Fibroblast of peridontal ligament (primary cell): ENCODE measurements at regions not wholly inside any gene's neighbourhood (a gene's known extent, or its start where the extent isn't known, plus 50 kb on each side); places are given as distances from the start of the nearest gene placed in this dataset.

Experiments
- DNase-seq: peaks from one replicate; pipeline ENCODE4 v3.0.0-alpha.2; 2010; ENCODE audit errors: extremely low read depth

DNA sequence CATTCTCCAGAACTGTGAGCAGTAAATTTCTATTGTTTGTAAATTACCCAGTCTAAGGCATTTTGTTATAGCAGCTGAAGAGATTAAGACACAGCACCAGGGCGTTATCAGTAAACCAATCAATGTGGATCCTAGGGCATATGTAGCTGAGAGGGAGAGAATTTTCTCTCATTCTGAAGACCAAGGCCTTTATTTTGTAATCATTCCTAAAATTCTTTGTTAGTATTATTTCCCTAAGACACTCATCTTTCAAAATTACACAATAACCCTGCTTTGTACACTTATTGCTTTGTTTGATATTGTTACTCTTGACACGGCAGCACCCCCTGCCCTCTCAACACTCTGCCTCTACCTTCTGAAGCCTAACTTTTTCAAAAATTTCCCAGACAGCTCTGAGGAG, 419.1 kb downstream of the SLC4A3 start:
- peak; percentile 33 for DNase-seq

DNA sequence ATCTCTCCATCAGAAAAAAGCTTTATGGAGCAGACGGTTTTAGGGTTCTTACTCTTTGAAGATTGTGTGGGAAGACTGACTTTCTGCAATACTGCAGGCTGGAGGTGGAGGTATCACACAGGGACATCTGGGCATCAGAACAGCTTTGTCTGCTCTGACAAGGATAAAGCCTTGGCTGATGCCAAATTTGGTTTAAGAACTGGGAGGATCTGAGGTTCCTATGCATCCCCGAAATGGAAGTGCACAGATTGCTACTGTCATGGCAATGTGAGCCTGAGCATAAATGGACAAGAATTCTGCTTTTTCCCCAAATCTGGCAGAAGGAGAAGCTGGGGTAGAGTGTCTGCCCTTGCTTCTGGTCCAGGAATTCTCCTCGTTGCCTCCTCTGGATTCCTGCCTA, 424.3 kb downstream of the SLC4A3 start:
- DNase-seq, result no peak

DNA sequence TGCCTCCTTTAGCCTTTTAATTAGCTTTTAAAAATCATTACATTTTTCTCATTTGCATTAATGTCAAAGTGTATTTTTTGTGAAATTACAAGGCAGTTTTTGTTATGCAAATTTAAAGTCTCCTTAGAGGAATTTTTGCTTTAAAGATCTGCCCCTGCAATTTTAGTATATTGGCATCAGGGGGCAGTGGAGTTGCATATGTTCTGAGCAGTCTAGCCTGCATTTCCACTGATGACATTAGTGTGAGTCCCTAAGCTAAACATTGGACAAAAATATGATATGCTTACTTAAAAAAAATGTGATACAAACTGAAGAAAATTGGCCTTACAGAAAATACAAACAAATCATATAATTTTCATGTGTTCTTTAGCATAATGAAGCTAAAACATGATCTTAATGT, 426.5 kb downstream of the SLC4A3 start:
- DNase-seq, result no peak

DNA sequence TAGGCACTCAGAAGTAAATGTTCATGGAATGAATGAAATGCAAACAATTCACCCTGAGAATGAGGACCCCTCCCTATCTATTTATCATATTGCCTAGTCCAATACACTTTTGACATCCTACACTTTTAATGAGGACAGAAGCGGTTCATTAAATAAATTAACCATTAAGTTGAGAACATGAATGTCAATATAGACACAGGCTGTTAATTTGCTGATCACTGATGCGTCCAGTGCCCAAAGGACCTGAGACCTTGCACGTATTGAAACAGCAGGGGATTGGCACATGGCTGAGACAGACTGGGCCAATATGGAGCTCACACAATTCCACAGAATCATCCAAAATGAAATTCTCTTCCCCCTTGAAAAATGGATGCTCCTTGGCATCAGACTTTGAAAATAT, 430.0 kb downstream of the SLC4A3 start:
- no peak for DNase-seq

DNA sequence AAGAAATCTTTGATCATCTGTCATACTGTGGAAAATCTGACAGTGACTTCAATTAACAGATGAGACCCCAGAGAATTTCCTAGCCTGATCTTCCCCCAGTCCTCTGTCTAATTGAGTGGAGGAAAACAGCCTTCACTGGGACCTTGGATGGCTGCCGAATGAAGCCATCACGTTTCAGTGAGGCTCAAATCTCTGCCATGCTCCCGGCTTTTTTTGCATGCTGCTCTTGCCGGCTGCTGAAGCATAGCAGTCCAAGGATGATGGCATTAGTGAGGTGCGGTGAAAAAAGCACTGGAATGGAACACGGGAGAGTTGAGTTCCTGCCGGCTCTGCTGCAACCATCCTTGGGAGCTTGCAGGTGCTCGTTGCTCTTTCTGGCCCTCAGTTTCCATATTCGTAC, 430.5 kb downstream of the SLC4A3 start:
- no peak for DNase-seq

DNA sequence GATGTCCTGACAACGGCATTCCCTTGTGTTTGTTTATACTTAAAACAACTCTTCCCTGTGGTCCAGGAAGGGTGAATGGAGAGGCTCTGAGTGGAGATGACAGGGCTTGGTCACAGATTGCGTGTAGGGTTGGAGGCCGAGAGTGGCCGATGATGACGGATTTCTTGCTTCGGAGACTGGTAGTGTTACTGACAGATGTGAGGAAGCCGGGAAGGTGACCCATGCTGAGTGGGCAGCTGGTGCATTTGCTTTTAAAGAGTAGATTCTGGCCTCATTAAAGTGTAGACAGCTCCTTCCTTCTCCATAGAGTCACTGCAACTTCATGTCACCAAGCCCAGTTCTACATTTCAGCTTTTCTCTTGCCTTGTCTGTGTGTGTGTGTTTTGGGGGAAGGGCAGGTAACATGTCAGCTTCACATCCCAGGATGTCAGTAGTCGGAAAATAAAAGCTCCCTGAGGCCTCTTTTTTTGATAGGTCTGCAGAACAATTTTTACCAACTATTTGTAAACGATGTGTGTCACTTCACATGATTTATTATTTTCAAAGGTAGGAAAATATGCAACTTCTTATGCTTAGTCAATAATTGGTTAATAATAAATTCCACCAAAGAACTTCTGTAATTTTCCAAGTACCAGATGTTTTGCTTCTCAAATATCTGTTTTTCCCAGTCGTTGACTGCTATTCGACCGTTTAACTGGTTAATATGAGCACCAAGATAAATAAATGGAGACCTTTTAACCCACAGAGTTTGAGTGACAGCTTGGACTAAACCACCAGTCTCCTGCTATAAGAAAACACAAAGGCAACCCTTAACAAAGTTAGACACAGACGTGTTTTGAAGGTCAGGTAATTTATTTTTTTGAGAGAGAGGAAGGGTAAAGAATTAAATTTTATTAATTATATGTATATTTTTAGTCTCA, 436.9 kb downstream of the SLC4A3 start:
- DNase-seq, result no peak

DNA sequence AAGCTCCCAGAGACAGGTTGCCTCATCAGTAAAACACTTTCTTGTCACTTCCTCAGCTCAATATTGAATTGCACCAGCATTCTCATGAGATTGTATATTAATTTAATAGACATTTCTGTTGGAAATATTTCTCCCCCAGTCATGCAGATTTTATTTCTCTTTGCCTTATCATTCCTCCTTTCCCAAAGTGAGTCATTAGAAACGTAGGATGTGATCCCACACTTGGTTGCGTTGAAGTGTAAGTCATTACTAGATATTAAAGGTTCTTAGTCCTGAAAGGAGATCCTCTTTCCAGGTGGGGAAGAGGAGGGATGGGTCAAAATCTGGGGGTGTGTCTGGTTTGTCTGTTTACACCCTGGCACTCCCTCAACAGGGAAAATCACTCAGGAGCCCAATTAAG, 438.2 kb downstream of the SLC4A3 start:
- DNase-seq, result no peak

DNA sequence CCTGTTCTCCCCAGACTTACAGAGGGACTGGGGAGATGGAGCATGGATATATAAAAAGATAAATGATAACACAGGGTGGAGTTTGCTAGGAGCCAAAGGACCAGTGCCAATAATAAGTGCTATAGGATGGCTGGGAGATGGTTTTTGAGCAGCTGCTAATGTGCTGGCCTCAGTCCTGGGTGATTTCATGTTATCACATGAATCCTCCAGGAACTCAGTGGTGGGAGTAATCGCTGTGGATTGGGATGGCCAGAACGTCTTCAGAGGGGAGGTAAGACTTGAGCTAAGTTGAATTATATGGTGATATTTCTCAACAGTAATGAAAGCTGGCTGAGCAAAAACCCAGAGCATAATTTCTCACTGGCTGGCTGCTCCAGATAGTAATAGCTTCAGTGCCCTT, 441.4 kb downstream of the SLC4A3 start:
- no peak for DNase-seq

DNA sequence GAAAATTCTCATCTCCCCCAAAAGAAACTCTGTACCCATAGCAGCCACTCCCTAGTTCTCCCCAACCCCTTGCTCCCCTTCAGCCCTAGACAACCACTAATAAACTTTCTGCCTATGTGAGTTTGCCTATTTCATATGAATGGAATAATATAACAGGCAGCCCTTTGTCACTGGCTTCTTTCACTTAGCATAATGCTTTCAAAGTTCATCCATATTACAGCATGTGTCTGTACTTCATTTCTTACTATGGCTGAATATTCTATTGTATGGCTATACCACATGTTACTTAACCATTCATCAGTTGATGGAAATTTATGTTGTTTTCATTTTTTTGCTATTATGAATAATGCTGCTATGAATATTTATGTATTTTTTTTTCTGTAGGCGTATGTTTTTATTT, 442.9 kb downstream of the SLC4A3 start:
- DNase-seq, result no peak

DNA sequence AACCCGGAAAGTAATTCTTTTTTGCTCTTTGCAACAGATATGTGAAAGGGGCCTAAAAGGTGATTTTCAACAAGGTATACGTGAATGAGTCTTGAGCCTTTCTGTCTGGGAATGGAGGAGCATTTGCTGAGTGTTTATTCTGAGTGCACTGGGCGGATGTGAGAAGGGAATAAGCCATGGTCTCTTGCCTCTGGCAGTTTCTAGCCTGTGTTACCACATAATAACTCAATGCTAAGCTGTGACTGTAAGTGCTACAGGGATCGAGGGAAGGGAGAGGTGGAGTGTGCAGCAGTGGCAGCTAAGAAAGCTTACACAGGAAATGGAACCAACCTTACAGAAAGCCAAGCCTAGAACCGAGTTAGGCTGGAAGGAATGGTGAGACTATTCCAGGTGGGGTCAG, 444.3 kb downstream of the SLC4A3 start:
- DNase-seq, result no peak

DNA sequence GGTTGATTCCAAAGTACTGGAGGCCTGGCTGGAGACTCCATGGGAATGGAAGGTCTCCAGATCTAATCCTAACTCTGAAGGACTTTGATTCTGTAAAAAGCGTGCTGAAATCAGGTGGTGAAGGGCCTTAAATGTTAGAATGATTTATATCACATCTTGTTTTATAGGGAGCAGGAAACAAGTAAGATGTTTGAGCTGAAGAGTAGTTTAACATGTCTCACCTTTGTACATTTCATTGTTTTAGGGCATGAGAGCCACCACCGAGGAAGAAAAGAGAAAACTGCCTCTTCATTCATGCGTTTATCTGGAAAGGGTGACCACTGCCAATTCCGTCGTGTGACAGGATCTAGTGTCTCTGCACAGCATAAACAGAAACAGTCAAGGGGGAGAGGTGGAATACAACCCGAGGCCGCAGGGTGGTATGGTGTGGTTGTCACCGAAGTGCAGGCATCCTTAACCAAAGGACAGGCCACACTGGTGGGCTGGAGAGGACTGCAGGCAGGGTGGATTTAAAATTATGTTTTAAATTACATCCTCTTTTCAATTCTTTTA, 445.3 kb downstream of the SLC4A3 start:
- DNase-seq, result no peak

DNA sequence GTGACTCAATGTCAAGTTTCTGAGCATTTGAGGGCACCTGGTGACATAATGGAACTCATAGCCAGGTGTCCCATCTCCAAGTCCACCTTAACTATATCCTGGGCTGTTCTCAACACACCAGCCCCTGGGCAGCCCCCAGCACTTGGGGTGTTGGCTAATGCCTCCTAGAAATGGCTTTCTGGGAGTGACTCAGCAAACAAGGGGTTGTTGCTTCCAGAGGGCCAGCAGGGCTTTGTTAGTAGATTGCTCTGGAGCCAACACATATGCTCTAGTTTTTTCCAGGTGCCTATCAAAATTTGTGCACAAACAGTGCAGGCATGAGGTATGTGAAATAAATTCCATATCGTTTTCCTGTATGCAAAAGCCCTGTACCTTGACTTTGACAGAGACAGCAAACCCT, 448.4 kb downstream of the SLC4A3 start:
- no peak for DNase-seq

DNA sequence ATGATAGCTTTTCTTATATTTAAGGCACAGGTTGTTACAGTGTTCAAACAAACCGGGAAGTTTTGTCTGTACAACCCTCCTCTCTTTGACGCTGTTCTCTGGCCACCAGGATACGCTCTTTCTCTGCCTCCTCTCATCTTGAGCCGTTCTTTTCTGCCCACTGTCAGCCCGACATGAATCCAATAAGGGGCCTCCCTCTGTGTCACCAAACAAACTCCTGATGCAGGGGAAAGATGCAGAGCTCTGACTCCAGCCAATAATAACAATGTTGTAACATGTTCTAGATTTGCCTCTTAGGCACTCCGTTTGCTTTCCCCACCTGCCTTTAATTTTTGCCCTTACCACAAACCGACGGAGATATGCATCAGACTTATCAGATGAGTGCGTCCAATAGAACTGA, 449.3 kb downstream of the SLC4A3 start:
- DNase-seq, result peak; percentile 84

DNA sequence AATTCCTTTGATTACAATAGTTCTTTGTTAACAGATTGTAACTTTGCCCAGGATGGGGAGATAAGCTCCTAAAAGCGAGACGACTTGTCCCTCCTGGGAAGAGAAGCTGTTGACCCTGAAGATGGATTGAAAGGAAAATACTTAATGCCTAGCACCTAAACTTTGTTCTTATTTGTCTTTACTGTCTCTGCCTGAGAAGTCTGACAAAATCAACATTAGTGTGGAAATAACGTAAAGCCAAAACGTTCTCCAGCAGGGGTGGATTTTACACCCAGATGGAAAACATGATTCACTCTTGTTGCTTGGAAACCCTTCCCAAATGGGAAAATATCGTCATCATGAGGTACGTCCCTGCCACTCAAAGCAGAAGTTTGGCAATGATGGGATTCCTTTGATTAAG, 450.1 kb downstream of the SLC4A3 start:
- peak; percentile 80 for DNase-seq

DNA sequence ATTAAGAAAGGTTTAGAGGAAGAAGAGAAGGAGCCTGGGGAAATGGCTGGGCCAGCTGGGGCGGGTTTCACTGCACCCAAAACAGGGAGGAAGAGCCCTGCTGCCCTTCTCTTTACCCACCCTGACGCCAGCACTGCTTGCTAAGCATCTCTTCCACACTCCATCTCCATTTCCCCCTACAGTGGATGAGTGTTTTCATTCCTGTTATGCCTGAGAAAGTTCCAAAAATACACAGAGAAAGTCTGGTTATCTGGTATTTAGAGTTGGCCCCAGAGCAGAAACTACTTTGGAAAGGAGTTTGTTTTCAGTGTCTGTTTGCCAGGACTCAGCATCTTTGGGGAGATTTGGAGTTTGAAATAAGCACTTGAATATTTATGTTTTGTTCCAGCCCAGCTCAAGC, 451.0 kb downstream of the SLC4A3 start:
- DNase-seq, result peak; percentile 83

DNA sequence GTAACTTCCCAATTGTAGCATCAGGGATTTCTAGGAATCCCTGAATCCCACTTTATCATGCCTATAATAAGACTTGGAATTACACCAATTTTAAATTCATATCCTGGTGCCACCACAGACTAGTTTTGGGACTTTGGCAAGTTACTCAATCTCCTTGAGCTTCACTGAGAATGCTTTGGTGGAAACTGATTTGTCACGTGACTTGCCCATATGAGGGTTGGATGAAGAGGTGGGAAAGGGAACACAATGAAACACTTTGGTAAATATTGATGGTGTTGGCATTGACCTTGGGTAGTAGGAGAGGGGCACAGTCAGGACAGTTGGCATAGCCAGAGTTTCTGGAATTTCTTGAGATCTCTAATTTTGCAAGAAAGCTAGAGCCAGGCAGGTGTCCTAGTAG, 452.2 kb downstream of the SLC4A3 start:
- DNase-seq, result no peak

DNA sequence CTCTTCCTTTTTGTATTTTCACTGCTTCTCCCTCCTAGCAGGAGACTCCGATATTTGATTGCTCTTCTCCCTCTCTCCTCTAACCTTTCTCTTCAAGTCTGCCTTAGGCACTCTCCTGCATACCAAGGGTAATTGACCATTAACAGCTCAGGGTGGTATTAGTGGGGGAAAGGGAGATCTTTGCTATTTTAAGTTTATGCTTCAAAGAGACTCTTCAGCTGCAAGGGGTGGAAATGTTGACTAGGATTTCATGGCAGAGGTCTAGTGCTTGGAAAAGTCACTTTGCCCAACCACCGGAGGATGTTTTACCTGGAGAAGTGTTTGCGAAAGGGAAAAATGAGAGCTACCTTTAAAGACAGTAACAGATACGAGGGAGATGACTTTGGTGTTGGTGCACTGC, 453.7 kb downstream of the SLC4A3 start:
- no peak for DNase-seq

DNA sequence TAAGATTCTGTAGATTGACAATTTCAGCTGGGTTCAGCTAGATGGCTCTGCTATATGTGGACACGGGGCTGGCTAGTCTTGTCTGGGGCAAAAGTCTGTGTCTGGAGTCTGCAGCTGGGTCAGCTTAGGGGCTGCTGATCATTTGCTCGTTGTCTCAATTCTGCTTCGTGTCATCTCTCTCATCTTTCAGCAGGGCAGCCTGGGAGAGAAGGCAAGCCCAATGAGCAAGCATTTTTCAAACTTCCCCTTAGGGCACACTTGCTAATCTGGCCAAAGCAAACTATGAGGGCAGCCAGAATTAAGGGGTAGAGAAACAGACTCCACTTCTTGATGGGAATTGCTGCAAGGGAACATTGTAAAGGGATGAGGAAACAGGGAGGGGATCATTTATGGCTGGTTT, 462.6 kb downstream of the SLC4A3 start:
- peak; percentile 24 for DNase-seq

DNA sequence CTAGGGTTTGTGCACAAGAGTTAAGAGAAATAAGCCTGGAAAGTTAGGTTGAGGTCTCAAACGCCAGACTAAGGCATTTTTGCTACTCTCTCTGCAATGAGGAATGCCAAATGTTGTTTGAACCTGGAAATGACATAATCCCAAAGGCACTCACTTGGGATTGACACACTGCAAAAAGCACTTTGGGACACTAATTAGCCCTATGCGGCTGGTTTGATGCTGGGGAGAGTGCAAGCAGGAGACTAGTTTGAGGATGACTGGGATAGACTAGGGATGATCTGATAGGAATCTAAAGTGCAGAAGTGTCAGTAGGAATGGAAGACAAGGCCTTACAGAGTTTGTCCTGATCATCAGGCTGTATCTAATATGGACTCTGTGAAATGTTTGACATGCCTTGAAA, 469.0 kb downstream of the SLC4A3 start:
- no peak for DNase-seq

DNA sequence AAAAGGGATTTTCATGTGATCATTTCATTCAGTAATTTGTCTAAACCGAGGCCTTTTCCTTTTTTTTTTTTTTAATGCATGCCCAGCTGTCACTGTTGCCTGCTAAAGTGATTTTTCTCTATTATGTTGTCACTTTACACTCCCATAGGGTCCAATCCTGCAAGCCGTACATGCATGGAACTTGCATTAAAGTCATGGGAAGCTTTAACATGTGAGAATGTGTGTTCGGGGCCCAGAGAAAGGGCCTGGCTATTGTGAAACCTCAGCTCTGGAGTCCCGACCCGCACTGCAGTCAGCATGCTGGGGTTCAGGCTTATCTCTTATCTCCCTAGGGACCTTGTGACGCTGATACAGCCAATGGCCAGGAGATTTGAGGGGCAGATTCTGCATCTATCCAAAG, 474.6 kb downstream of the SLC4A3 start:
- DNase-seq, result no peak

DNA sequence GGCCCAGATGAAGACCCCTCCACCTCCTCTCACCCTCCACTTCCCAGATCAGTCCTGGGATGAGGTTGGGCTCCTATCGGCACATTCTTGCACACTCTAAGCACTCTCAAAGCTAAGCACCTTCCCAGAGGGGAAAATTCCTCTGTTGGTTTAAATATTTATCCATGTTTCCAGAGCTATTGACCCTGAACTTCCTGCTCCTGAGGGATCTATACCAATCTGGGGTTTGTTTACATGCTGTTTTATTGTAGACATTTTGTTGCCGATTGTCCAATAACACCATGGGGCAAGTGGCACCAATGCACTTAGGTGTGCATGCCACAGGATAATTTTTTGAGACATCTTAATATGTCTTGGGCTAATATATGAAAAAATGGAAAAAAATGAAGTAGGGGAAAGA, 476.2 kb downstream of the SLC4A3 start:
- no peak for DNase-seq

DNA sequence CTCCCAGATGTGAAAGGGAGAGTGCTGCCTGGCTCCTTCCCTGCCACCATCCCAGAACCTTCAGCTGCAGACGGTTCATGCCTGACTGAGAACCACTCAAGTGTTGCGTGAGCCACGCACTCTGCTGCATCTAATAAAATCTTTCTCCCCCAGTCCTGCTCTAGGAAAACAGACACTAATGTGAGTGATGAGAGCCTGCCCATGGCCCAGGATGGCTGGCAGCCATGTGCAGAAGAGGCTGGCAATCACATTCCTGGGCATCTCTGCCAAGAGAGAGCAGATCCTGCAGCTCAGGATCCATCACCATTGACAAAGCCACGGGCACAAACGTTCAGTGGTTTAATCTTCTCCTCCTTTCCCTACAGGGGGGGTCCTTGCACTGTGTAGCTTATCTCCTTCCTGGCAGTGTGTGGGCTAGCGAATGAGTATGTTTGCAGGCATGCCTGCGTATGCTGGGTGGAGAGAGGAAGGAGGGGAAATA, 477.5 kb downstream of the SLC4A3 start:
- peak; percentile 75 for DNase-seq

DNA sequence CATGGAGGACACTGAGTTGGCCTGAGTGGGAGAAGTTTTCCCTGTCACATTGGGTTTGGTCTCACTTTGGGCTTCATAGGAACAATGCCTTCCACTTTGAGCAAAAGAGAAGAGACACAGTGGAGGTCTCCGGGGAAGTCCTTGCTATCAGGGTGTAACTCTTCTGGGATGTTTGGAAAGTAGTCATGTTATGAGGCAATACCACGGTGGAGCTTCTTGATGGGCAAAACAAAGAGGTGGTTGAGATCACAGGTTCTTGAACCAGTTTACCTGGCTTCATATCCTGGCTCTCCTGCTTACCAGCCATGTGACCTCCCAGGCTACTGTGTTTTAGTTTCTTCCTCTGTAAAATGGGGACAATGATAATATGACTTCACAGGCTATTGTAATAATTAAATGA, 478.6 kb downstream of the SLC4A3 start:
- DNase-seq, result no peak

DNA sequence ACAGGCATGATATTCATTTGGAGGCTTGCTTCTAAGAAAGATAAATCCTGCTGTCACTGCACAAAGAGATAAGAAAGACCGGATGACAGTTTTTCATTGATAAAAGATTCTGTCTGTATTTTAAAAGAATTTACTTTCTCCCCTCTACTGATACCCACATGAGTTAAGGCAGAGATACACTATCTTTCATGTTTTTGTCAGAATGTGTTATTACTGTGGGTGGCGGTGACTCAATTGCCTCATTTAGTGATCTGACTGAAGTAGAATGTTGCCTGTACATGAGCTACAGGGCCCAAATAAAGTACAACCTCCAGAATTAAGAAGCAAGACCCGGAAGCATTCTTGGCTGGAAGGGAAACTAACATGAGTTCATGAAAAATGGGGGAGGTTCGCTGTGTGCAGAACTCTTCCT, 480.0 kb downstream of the SLC4A3 start:
- DNase-seq, result no peak
